Activated T-cell treated with anti-CD3 and anti-CD28 coated beads, Interleukin-2, amount 50 U/mL, for 1 hour (primary cell): ENCODE measurements at regions not wholly inside any gene's neighbourhood (a gene's known extent, or its start where the extent isn't known, plus 50 kb on each side); places are given as distances from the start of the nearest gene placed in this dataset.
"Not testable (repeated sequence)": the region's sequence is repeated elsewhere in the genome, so short reads cannot be mapped to it uniquely, and the experiment has no call there.

ENCODE experiments used
- DNase-seq: peaks from one replicate; pipeline ENCODE4 v3.0.0-alpha.2; 2020

DNA sequence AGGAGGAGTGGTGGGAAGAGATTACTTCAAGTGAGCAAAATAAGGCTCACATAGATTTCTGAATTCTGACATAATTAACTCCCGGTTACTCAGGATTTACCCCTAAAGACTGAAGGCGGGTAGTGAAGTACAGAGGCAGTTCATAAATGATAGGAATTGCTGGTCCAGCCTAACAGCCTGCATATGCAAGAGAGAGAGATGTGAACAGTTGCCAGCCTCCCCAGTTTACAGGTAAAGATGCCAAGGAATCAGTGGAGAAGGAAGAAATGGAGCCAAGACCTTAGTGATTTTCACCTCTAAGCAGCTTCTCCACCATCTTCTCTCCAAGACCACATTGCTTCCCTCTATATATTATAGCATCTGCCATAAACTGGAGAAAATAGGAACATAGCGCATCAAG lies 91.8 kb upstream of the THUMPD2 start:
- no peak for DNase-seq

DNA sequence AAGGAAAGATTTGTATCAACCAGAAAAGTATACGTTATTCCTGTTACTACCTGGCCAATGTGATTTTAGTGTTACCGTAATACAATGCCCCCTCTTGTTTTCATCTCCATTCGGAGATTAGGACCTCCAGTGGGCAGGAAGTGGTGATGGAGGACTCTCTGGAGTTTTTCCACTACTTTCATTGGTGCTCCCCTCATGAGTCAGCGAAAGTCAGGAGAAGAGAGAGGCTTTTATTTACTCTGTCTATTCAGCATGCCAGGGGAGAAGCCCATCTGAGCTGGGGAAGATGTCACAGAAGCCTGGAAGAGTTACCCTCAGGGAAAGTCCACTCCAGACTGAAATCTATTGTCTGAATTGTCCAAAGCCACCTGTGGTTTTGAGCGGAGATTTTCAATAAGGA lies 88.2 kb upstream of the THUMPD2 start:
- DNase-seq = no peak

DNA sequence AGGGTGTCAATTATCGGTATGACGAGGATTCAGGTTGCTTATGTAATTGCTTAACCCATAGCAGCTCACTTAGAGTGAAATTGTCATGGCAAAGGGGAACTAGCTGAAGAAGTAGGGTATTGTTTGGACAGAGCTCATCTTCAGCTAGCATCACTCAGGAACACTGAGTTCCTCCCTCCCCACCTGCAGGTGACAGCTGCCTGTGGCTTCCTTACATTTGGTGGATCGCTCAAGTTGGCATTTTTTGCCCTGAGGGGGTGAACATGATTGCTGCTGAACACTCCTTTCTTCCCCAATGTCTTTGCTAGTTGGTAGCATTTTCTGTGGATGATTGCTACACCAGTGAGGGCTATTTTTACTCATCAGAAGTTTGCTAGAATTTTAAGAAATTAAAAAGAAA lies 86.7 kb upstream of the THUMPD2 start:
- no peak for DNase-seq

DNA sequence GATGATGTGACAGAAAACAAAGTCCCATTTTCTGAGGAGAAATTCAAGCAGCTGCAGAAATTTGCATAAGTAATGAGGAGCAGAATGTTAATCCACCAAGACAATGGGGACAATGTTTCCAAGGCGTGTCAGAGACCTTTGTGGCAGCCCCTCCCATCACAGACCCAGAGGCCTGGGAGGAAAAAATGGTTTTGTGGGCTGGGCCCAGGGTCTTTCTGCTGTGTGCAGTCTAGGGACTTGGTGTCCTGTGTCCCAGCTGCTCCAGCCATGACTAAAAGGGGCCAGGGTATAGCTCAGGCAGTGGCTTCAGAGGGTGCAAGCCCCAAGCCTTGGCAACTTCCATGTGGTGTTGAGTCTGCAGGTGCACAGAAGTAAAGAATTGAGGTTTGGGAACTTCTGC lies 84.6 kb upstream of the THUMPD2 start:
- DNase-seq = not testable (repeated sequence)

DNA sequence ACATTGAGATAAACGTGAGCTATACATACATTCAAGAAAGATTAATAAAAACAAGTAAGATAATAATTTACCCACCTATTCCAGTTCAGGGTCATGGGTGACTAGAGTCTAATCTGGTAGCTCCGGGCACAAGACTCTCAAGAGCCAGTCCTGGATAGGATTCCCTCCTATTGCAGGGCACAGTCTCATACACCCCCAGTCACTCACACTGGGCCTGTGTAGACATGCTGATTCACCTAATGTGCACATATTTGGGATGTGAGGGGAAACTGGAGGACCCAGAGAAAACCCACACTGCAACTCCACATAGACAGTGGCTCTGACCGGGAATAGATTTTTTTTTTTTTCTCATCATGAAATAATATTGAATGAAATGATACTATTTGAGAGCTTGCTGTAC lies 81.5 kb upstream of the THUMPD2 start:
- DNase-seq = no peak

DNA sequence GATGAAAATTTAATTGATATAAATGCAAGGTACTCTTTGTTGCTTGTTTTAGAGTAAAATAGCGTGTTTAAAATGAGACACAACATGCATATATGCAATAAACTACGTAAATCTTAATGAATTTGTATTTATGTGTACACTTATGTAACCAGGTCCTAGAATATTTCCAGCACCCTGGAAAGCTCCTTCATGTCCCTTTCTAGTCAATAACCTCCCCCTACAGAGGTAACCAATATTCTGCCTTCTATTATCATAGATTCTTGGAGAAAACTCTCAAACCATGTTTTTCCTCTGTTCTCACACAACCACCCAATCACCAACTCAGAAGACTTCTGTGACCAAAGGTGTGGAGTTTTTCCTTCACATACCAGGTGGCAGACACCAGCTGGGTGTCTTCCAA lies 79.6 kb upstream of the THUMPD2 start:
- no peak for DNase-seq

DNA sequence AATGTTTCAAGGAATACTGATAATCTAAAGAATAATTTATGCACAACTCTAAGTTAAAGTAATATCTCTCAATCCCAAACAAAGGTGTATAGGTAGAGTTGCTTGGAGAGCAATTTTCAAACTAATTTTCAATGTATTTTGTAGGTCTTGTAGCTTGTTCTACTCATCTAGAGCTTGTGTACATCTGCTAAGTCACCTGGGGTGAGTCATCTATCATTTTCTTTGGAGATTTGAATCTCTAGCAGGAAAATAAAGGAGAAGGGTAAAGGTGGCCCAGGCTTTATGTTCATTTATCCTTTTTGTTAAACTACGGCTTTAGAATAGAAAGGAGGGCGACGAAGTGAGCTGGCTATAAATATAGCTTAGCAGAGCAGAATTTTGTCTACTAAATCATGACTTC lies 76.8 kb upstream of the THUMPD2 start:
- DNase-seq = no peak

DNA sequence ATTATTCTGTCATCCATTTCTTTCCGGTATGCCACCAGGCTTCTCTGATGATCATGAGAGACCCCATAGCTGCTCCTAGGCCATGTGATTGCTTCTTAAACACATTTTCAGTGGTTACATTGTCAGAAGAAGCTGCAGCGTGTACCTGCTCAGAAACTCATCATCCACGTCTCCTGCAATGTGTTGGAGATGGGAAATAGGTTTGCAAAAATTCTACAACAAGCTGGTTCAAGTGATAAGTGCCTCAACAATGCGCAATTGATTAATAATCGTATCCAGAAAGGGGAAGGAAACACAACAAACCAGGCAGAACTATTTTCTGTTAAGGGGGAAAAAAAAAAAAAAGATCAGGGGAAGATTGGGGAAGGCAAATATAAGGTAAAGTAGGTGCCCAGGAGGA lies 75.7 kb upstream of the THUMPD2 start:
- no peak for DNase-seq

DNA sequence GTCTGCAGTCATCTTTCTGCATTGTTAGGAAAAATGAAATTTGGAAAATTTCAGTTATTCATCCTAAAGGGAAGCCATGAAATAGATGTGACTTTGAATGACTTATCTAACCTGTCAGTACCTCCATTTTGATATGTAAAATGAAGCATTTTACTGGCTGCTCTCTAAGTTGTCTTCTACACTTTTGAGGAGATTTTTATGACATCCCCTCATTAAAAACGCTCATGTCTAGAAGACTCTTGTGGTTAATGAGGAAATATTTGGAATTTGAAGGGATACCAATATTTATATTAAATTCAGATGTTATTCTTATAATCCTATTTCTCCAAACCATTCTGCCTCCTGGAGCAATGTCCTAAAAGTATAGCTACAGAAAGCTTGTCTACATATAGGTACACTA lies 73.8 kb upstream of the THUMPD2 start:
- DNase-seq = no peak

DNA sequence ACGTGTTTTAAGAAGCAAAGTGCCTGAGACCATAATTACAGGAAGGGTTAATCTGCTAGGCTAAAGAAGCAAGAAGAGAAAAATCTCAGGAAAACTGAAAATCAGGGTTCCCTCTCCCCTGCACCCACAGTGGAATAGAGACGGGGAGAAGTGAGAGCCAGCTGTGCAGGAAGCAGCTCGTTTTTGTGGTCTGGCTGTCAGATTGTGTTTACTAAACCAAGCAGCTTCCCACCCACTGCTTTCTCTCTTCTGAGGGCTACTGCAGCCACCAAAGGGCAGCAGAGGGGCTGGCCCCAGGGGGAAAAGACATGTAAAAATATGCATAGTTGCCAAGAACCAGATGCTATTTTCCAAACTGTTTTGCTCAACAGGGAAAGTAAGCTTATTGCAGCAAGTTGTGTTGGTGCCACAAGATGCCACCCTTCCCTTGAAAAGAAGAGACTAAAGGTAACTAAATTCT lies 72.6 kb upstream of the THUMPD2 start:
- DNase-seq = no peak

DNA sequence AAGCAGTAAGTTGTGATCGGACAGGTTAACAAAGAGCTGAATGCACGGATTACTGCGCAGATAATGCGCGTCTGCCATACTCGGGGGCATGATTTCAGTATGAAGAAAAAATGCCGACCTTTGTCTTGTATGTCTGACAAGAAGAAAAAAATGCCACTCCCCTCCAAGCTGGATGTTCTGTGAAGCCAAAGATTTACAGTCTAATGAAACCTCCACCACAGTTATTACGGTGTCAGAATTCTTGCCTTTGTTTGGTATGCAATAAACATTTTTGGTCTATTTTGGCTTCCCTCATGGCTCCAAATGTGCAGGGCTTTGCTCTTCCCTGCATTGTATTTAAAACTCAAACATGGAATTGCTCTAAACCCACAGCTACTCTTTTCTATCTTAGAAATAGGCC lies 72.2 kb upstream of the THUMPD2 start:
- DNase-seq = no peak

DNA sequence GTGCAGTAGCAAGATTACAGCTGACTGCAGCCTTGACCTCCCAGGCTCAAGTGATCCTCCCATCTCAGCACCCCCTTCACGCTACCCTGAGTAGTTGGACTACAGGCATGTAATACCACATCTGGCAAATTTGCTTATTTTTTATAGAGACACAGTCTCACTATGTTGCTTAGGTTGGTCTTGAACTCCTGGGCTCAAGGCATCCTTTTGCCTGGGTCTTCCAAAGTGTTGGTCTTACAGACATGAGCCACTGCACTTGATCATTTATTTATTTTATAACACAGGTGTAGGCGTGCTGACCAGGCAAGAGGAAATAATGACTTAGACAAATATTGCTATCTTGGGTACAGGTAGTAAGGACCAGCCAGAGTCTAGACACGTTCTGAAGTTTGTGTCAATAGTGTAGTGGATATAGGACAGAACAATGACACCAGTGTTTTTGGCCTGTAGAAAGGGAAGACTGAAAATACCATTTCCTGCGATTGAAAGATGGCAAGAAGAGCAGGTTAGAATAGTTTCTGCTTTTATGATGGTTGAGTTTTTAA lies 71.0 kb upstream of the THUMPD2 start:
- no peak for DNase-seq

DNA sequence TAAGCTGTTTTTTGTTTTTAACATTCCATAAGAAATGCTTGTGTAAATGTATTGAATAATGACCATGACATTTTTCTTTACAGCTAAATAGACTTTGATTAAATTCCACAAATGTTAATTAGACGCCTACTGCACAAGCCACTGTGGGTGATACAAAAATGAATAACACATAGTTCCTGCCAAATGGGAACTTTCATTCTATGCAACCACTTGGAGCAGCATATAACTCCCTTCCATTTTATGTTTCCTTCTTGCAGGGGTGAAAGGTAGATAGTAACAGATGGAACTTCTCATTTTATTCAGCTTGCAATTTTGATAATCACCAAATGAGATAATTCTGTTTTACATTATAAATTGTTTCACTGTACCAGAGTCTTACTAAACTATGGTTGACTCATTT lies 70.0 kb upstream of the THUMPD2 start:
- DNase-seq = no peak

DNA sequence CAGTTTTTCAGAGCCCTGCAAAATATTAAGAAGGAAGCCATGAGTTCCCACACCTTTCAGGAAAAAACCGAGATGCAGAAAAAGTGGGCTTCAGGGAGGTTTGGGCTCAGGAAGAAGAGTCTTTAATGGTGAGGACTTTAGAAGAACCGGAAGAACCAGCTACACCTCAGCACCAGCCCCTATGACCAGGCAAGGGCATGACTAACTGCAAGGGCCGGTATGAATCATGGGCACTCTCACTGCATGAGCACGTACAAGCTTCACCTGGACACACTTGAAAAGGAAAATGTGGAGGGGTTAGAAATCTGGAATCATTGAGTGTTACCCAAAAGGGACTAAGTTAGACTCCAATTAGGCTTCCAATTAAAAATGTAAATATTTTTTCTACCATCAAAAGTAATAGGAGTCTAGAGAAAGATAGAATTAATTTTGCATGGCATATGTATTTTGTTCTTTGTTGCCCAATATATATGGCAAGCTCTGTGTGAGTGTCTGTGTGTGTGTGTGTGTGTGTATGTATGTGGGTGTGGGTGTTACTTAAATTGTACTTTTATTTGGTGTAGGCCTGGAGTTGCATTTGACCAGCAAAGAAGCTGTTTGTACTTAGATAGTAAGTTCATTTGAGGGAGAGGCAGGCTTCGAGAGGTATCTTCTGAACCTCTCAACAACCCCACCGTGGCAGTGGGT lies 66.5 kb upstream of the THUMPD2 start:
- DNase-seq = no peak

DNA sequence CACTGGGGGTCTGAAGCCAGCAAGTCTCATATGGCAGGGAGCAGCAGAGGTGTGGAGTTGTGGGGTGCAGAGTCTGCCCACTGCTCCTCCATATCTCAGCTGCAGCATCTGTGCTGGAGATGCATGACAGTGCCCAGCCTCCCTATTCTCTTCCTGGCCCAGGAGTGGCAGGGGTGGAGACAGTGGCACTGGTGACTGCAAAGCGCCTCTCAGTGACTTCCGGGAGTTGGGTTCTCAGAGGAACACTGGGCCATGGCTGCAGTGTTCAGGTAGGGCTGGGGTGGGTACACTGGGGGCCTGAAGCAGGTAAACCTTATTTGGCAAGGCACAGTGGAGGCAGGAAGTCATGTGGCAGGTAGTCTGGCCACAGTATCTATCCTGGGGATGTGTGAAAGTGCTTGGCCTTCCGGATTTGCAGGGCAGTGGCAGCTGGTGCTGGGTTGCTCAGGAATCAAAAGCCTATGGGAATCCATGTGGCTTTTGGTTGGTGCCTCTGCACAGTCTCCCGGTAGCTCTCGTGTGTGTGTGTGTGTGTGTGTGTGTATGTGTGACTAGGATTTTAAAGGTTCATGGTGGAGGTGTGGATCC lies 60.3 kb upstream of the THUMPD2 start:
- DNase-seq = no peak

DNA sequence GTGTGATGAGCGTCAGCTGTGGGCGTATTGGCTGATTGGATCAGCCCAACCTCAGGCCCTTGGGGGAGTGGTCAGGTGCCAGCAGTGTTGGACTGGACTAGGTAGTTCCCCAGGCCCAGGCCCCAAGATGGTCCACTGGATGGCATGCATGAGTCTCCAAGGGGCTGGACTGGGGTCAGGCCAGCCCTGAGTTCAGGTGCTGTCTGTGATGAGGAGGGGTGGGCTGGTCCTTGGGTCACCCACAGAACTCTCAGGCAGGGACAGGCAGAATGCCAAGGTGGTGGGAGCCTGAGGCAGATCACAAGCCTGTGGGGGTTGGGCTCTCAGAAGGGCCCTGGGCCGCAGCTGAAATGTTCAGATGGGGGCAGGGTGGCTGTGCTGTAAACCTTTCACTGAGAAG lies 59.5 kb upstream of the THUMPD2 start:
- DNase-seq = no peak

DNA sequence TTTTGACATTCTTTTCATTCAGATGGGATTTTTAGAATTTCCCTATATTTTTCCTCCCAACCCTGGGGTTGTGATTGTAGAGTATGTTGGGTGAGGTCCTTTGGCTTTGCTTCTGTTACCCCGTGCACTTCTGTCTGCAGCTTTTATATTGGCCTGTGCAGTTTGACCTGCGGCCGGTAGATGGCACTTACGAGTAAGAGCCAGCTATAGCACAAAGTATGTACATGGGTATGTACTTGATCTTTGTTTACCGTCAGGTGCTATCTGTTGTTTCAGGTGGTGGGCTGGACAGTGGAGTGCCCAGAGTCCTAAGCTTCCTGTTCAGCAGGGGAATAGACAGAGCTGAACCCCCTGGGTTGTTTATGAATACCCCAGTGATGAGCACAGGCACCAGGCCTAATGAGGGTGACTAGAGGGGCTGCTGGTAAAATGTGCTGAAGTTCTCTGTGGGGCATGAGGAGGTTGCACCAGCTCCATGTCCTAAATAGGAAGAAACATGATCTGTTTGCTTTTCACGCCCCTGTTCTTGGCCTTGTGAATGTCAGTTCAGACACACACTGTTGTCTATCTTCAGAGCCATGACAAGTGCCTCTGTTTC lies 58.9 kb upstream of the THUMPD2 start:
- peak; percentile 17 for DNase-seq

DNA sequence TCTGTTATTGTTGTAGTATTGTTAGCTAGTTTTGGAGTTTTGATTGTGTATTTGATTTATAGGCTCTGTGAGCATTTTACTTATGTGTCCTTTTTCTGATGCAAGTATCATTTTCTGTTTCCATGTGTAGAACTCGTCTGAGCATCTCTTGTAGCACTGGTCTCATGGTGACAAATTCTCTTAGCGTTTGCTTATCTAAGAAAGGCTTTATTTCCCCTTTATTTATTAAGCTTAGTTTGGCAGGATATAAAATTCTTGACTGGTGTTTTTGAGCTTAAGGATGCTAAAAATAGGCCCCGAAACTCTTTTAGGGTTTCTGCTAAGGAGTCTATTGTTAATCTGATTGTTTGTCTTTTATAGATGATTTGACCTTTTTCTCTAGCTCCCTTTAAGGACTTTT lies 57.6 kb upstream of the THUMPD2 start:
- DNase-seq = no peak

DNA sequence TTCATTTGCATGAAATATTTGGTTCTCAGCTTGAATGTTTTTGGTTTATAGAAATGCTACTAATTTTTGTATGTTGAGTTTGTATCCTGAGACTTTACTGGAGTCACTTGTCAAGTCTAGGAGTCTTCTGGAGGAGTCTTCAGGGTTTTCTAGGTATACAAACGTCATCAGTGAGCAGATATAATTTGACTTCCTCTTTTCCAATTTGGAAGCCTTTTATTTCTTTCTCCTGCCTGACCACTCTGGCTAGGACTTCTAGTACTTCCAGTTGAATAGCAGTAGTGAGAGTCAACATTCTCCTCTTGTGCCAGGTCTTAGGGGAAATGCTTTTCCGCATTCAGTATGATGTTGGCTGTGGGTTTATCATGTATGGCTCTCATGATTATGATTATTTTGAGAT lies 55.4 kb upstream of the THUMPD2 start:
- DNase-seq = no peak

DNA sequence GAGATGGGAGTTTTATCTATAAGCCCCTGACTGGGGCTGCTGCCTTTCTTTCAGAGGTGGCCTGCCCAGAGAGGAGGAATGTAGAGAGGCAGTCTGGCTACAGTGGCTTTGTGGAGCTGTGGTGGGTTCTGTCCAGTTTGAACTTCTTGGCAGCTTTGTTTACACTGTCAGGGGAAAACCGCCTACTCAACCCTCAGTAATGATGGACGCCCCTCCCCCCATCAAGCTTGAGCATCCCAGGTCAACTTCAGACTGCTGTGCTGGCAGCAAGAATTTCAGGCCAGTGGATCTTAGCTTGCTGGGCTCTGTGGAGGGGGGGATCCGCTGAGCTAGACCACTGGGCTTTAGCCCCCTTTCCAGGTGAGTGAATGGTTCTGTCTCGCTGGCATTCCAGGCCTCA lies 51.6 kb upstream of the THUMPD2 start:
- DNase-seq = not testable (repeated sequence)
